H1 (cell line): ENCODE measurements at regions not wholly inside any gene's neighbourhood (a gene's known extent, or its start where the extent isn't known, plus 50 kb on each side); places are given as distances from the start of the nearest gene placed in this dataset.

Source experiments
- CTCF ChIA-PET: fragments of 300-600 bp; sonication (Branson Sonifier 250); formaldehyde crosslinking; loops from one replicate; lab custom pipeline; 2021; ENCODE audit not compliant: partially characterized antibody; lab: Charles Lee
- POLR2A ChIA-PET: fragments of 300-600 bp; sonication (Branson Sonifier 250); formaldehyde crosslinking; loops from one replicate; lab custom pipeline; 2021; ENCODE audit warnings: inconsistent platforms; ENCODE audit not compliant: partially characterized antibody; lab: Charles Lee
- DNase-seq, 2 experiments: peaks; one replicate each; pipeline versions ENCODE4 v3.0.0 to v3.0.0-alpha.2; 2010 to 2022; ENCODE audit warnings: low spot score in 2 of 2, low read depth in 1 of 2, mixed read lengths in 1 of 2
- FAIRE-seq: peaks from 2 replicates; lab custom pipeline; 2011; peaks lifted over from hg19 to GRCh38; lab: Jason Lieb, UNC
- H2AFZ ChIP-seq: 2 replicates; pipeline ENCODE4 v1.8.1; 2012; ENCODE audit warnings: low read length, inconsistent platforms
- H2AK5ac ChIP-seq: 2 replicates; pipeline ENCODE4 v1.6.1; 2013; ENCODE audit warnings: low read depth, low read length
- H2BK120ac ChIP-seq: replicated peaks from 2 replicates; pipeline ENCODE3; 2013; ENCODE audit warnings: low read depth, low read length, inconsistent platforms
- H2BK12ac ChIP-seq: 2 replicates; pipeline ENCODE4 v1.6.1; 2013; ENCODE audit warnings: low read depth, low read length
- H2BK15ac ChIP-seq: 2 replicates; pipeline ENCODE4 v1.6.1; 2013; ENCODE audit warnings: low read length
- H2BK20ac ChIP-seq: 2 replicates; pipeline ENCODE4 v1.6.1; 2013; ENCODE audit warnings: low read length
- H2BK5ac ChIP-seq: 2 replicates; pipeline ENCODE4 v1.6.1; 2013; ENCODE audit warnings: low read depth, low read length
- H3K14ac ChIP-seq: 2 replicates; pipeline ENCODE4 v1.6.1; 2013; ENCODE audit warnings: inconsistent platforms; ENCODE audit not compliant: insufficient read length
- H3K18ac ChIP-seq: 2 replicates; pipeline ENCODE4 v1.6.1; 2013; ENCODE audit warnings: low read length; ENCODE audit errors: extremely low read depth
- H3K23ac ChIP-seq: 2 replicates; pipeline ENCODE4 v1.6.1; 2013; ENCODE audit warnings: inconsistent platforms; ENCODE audit not compliant: insufficient read length
- H3K23me2 ChIP-seq: 2 replicates; pipeline ENCODE4 v1.6.1; 2013; ENCODE audit warnings: low read depth, low read length
- H3K27ac ChIP-seq: 2 replicates; pipeline ENCODE4 v1.6.1; 2011; ENCODE audit warnings: low read depth, low read length, inconsistent platforms
- H3K27me3 ChIP-seq, 4 experiments: replicated peaks in 1 of 4; 1 replicate in 1 of 4; 2 replicates in 3 of 4; pipeline versions ENCODE4 v1.6.1 to v1.8.1; 2011 to 2013; ENCODE audit warnings: low read length in 3 of 4, mild to moderate bottlenecking in 3 of 4, inconsistent platforms in 2 of 4, mixed read lengths in 2 of 4, moderate library complexity in 1 of 4; ENCODE audit not compliant: control insufficient read depth in 3 of 4, insufficient read depth in 3 of 4; ENCODE audit errors: extremely low read depth in 1 of 4
- H3K36me3 ChIP-seq, 4 experiments: 2 replicates each; pipeline versions ENCODE4 v1.6.1 to v1.8.1; 2011 to 2013; ENCODE audit warnings: mild to moderate bottlenecking in 4 of 4, low read length in 3 of 4, moderate library complexity in 2 of 4, control low read depth in 1 of 4, inconsistent platforms in 1 of 4; ENCODE audit not compliant: insufficient read depth in 4 of 4, control insufficient read depth in 2 of 4
- H3K4ac ChIP-seq: replicated peaks from 2 replicates; pipeline ENCODE3; 2013; ENCODE audit warnings: low read length, low read depth, mixed read lengths, inconsistent platforms; ENCODE audit not compliant: insufficient read length
- H3K4me1 ChIP-seq, 4 experiments: replicated peaks in 1 of 4; 1 replicate in 1 of 4; 2 replicates in 3 of 4; pipeline versions ENCODE4 v1.6.1 to v1.8.1; 2011 to 2013; ENCODE audit warnings: low read length in 3 of 4, inconsistent platforms in 2 of 4, mixed read lengths in 1 of 4; ENCODE audit not compliant: insufficient read depth in 4 of 4, control insufficient read depth in 3 of 4
- H3K4me2 ChIP-seq, 2 experiments: 2 replicates each; pipeline versions ENCODE4 v1.6.1 to v1.8.1; 2011 to 2013; ENCODE audit warnings: low read depth in 2 of 2, low read length in 2 of 2, control low read depth in 1 of 2, inconsistent platforms in 1 of 2, mild to moderate bottlenecking in 1 of 2; ENCODE audit not compliant: insufficient read depth in 1 of 2
- H3K4me3 ChIP-seq, 4 experiments: fragments of 200-600, 300-600 bp in 1 of 4; sonication (generic), shearing (Covaris generic), sonication (Bioruptor Twin) in 1 of 4; 2 replicates each; pipeline versions ENCODE4 v1.5.1 to v1.8.1; 2011 to 2016; ENCODE audit warnings: low read length in 4 of 4, low read depth in 3 of 4, control low read depth in 2 of 4, inconsistent platforms in 2 of 4, mild to moderate bottlenecking in 2 of 4, mixed read lengths in 1 of 4, moderate library complexity in 1 of 4; ENCODE audit not compliant: insufficient read depth in 2 of 4; ENCODE audit errors: extremely low read depth in 1 of 4
- H3K56ac ChIP-seq: replicated peaks from 2 replicates; pipeline ENCODE3; 2013; ENCODE audit warnings: low read depth, mild to moderate bottlenecking, mixed read lengths, low read length, inconsistent platforms; ENCODE audit not compliant: insufficient read length
- H3K79me1 ChIP-seq: 2 replicates; pipeline ENCODE4 v1.6.1; 2013; ENCODE audit warnings: low read depth, low read length, control low read depth
- H3K79me2 ChIP-seq, 2 experiments: 2 replicates each; pipeline versions ENCODE4 v1.6.1 to v1.8.1; 2012 to 2013; ENCODE audit warnings: low read length in 2 of 2, mild to moderate bottlenecking in 2 of 2, inconsistent platforms in 1 of 2; ENCODE audit not compliant: insufficient read depth in 2 of 2, control insufficient read depth in 1 of 2
- H3K9ac ChIP-seq, 4 experiments: replicated peaks in 1 of 4; 1 replicate in 1 of 4; 2 replicates in 3 of 4; pipeline versions ENCODE4 v1.6.1 to v1.8.1; 2011 to 2013; ENCODE audit warnings: low read depth in 3 of 4, low read length in 3 of 4, control low read depth in 2 of 4, mild to moderate bottlenecking in 2 of 4, moderate library complexity in 2 of 4, inconsistent platforms in 1 of 4; ENCODE audit errors: extremely low read depth in 1 of 4
- H3K9me3 ChIP-seq, 2 experiments: 2 replicates each; pipeline versions ENCODE4 v1.6.1 to v1.8.1; 2012 to 2013; ENCODE audit warnings: mild to moderate bottlenecking in 2 of 2, moderate library complexity in 2 of 2, control low read depth in 1 of 2, inconsistent platforms in 1 of 2, low read depth in 1 of 2, low read length in 1 of 2, mixed read lengths in 1 of 2; ENCODE audit not compliant: insufficient read depth in 2 of 2
- H4K20me1 ChIP-seq, 2 experiments: replicated peaks in 1 of 2; 2 replicates each; pipeline versions ENCODE3 to v1.8.1; 2011 to 2013; ENCODE audit warnings: inconsistent platforms in 2 of 2, low read length in 2 of 2, mild to moderate bottlenecking in 1 of 2; ENCODE audit not compliant: insufficient read depth in 2 of 2, control insufficient read depth in 1 of 2
- H4K5ac ChIP-seq: 2 replicates; pipeline ENCODE4 v1.6.1; 2013; ENCODE audit warnings: low read length, low read depth, mixed read lengths, inconsistent platforms; ENCODE audit not compliant: insufficient read length
- H4K8ac ChIP-seq: 2 replicates; pipeline ENCODE4 v1.8.0; 2013; ENCODE audit warnings: mild to moderate bottlenecking, moderate library complexity, low read length, inconsistent platforms; ENCODE audit not compliant: insufficient read depth; ENCODE audit errors: extremely low read depth
- H4K91ac ChIP-seq: replicated peaks from 2 replicates; pipeline ENCODE3; 2013; ENCODE audit warnings: low read length, mixed read lengths, inconsistent platforms; ENCODE audit not compliant: insufficient read length
- CBX5 ChIP-seq: fragments of 300-800, 300-1000 bp; sonication (generic); IDR thresholded peaks from 2 replicates; pipeline ENCODE4 v1.7.1; 2016; ENCODE audit warnings: antibody characterized with exemption, low read length, low read depth
- NANOG ChIP-seq: IDR thresholded peaks from 2 replicates; pipeline ENCODE4 v1.6.1; 2011; ENCODE audit warnings: low read length, low read depth, mild to moderate bottlenecking, inconsistent platforms; ENCODE audit not compliant: insufficient read depth, poor library complexity, severe bottlenecking
- TAF1 ChIP-seq: IDR thresholded peaks from 2 replicates; pipeline ENCODE4 v1.6.1; 2011; ENCODE audit warnings: mild to moderate bottlenecking, low read depth, low read length
- TCF12 ChIP-seq: IDR thresholded peaks from 2 replicates; pipeline ENCODE4 v1.6.1; 2011; ENCODE audit warnings: low read depth, mild to moderate bottlenecking, low read length
- WGBS, 2 experiments: shearing (Covaris generic) in 1 of 2; methylation state at CpG; one replicate each; pipeline versions ENCODE4 v1.1.6 to v1.1.7; 2013 to 2015; ENCODE audit warnings: low lambda C conversion rate in 2 of 2, mixed read lengths in 2 of 2, inconsistent platforms in 1 of 2, low coverage in 1 of 2, missing lambda C conversion rate in 1 of 2; ENCODE audit not compliant: insufficient replicate concordance in 2 of 2, insufficient coverage in 1 of 2, insufficient read length in 1 of 2; ENCODE audit errors: extremely low coverage in 1 of 2, missing lambda C conversion rate in 1 of 2; 5-methylcytosine and 5-hydroxymethylcytosine counted together
- TF ChIP-seq, protein P1 (sequence below): IDR thresholded peaks from 2 replicates; pipeline ENCODE4 v1.6.1; 2012; ENCODE audit warnings: low read length, inconsistent platforms

DNA sequence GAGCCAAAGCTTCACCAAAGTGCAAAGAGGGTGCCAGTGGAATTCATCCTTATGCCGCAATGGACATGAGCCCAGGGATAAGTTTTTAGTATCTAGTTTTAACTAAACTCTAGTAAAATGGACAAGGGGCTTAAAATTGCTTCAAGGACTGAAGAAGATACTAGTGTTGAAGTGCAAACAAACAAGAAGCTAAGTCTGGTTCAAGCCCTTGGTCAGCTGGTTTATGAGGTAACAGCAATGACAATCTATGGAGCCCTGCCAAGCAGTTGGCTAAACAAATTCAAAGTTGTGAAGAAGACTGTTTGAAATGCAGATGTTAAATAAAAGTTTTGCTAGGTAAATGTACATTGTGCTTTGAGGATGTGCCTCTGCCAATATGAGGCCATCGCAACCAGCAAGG, 209.4 kb downstream of the KTN1 start:
- Histone ChIP-seq H3K36me3 (no peaks in the 10 kb centered on the region), H4K20me1 (no peaks in the 10 kb centered on the region), H3K4me3 (no peak overlapping the region), H3K4me1 (no peaks in the 10 kb centered on the region), H3K23ac (no peak overlapping the region), H4K91ac (no peak overlapping the region), H2BK20ac (no peak overlapping the region), H3K14ac (no peak overlapping the region), H3K4me2 (no peak overlapping the region), H3K4ac (no peak overlapping the region), H3K27ac (no peak overlapping the region), H2BK120ac (no peak overlapping the region), H3K27me3 (no peaks in the 10 kb centered on the region), H3K79me2 (no peaks in the 10 kb centered on the region), H3K23me2 (peaks cover 2% of the 10 kb centered on the region; the same call in 1 of the 2 replicates), H2BK15ac (no peak overlapping the region), H4K8ac (no peak overlapping the region), H3K56ac (no peak overlapping the region), H4K5ac (no peak overlapping the region), H2BK12ac (no peak overlapping the region), H3K79me1 (no peaks in the 10 kb centered on the region), H2AFZ (no peak overlapping the region), H2AK5ac (no peak overlapping the region), H3K18ac (no peak overlapping the region), H3K9me3 (no peaks in the 10 kb centered on the region), H2BK5ac (no peak overlapping the region), H3K9ac (no peak overlapping the region)
- ChIA-PET POLR2A (no interaction called here), CTCF (interaction anchor here (1.0 to 1.6 kb wide), 3 partner anchors 10 to 15 kb away, joined by 4 to 5 read pairs (median 4); no protein-coding TSS in a partner anchor)
- no peak for DNase-seq
- FAIRE-seq, result no peak
- TF ChIP-seq, protein P1, sequence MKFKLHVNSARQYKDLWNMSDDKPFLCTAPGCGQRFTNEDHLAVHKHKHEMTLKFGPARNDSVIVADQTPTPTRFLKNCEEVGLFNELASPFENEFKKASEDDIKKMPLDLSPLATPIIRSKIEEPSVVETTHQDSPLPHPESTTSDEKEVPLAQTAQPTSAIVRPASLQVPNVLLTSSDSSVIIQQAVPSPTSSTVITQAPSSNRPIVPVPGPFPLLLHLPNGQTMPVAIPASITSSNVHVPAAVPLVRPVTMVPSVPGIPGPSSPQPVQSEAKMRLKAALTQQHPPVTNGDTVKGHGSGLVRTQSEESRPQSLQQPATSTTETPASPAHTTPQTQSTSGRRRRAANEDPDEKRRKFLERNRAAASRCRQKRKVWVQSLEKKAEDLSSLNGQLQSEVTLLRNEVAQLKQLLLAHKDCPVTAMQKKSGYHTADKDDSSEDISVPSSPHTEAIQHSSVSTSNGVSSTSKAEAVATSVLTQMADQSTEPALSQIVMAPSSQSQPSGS, result no peak
- no peak for TF ChIP-seq TCF12
- TF ChIP-seq NANOG, result no peak
- TF ChIP-seq TAF1, result no peak
- TF ChIP-seq CBX5, result no peak
- WGBS, 2 experiments, result 100% methylated on average over 2 of the region's 2 CpGs; no CpG with 5 or more reads in 1 of the 2 experiments
